Pancreas (tissue), 10 donors: ENCODE measurements at regions not wholly inside any gene's neighbourhood (a gene's known extent, or its start where the extent isn't known, plus 50 kb on each side); places are given as distances from the start of the nearest gene placed in this dataset.

Source experiments
- ATAC-seq, 4 donors: fragments of 200-7000 bp; cut with Tn5 transposase; one replicate each; pipeline versions ENCODE4 v1.8.0 to v1.9.1; 2020; ENCODE audit warnings: mild to moderate bottlenecking in 4 of 4, moderate library complexity in 4 of 4
- DNase-seq, 6 donors: peaks; one replicate each; pipeline ENCODE4 v3.0.0-alpha.2; 2020
- FAIRE-seq: peaks from 2 replicates; lab custom pipeline; 2012; peaks lifted over from hg19 to GRCh38; lab: Jason Lieb, UNC
- H3K27ac ChIP-seq, 4 donors: fragments of 200-600 bp; sonication (generic); 1 replicate in 3 of 4; 2 replicates in 1 of 4; pipeline versions ENCODE4 v1.5.0 to v1.8.0; 2020
- H3K27me3 ChIP-seq, 4 donors: fragments of 200-600 bp; one replicate each; pipeline ENCODE4 v1.8.0; 2021
- H3K36me3 ChIP-seq, 3 donors: fragments of 200-600 bp; sonication (generic) in 1 of 3; one replicate each; pipeline versions ENCODE4 v1.5.0 to v1.8.0; 2020 to 2021
- H3K4me1 ChIP-seq, 3 donors: fragments of 200-600 bp; one replicate each; pipeline ENCODE4 v1.8.0; 2021
- H3K4me3 ChIP-seq, 4 donors: fragments of 200-600 bp; sonication (generic) in 2 of 4; one replicate each; pipeline versions ENCODE4 v1.5.0 to v1.8.0; 2020 to 2021
- H3K9me3 ChIP-seq, 4 donors: fragments of 200-600 bp; one replicate each; pipeline ENCODE4 v1.8.0; 2021
- CTCF ChIP-seq, 4 donors: fragments of 200-600 bp; sonication (generic) in 3 of 4; IDR thresholded peaks; one replicate each; pipeline versions ENCODE4 v1.5.0 to v1.8.0; 2021; ENCODE audit warnings: antibody characterized with exemption in 4 of 4
- WGBS, 2 donors: extraction: QIAGEN DNeasy Blood & Tissue Kit; methylation state at CpG; one replicate each; pipeline ENCODE4 v1.1.7; 2013; 5-methylcytosine and 5-hydroxymethylcytosine counted together
- intact Hi-C, 3 donors: fragments of 100-400 bp; cut with DNase I; formaldehyde crosslinking; loops; one replicate each; pipeline versions ENCODE4 v1.11.1 to v1.14.2; 2022
- donor health status: healthy with polysubstance abuse.
- donor health status: DM: no; HTN: no; CAD: no; lungs with moderate emphysema.
- donor health status: DM: no; HTN: no; CAD: no.
- donor health status: control.
- donor health status: control.
- donor health status: Bipolar disorder and iron deficiency.
- donor health status: DM: yes; HTN: yes; CAD: no.
- donor health status: DM: no; HTN: no; CAD: no.
- donor health status: DM: no; HTN: no; CAD: no.
- donor health status: DM: yes; HTN: yes; CAD: no.

- no peak overlapping the region for H3K4me3 ChIP-seq
- WGBS, 2 donors, result 79 to 80% methylated on average over 1 of the region's 1 CpG
- TF ChIP-seq CTCF (IDR thresholded peaks at IDR 0.05), result no peak
- no peaks in the 10 kb centered on the region for H3K36me3 ChIP-seq
- no peaks in the 10 kb centered on the region for H3K9me3 ChIP-seq
- intact Hi-C loops, result loop anchor here in 1 of 3 donors (10.0 kb wide), 1 partner anchor 607 kb away; no protein-coding TSS in a partner anchor
- no peaks in the 10 kb centered on the region for H3K4me1 ChIP-seq
- H3K27me3 ChIP-seq, result peaks cover 0 to 9% (median 0%) of the 10 kb centered on the region in 4 donors
- FAIRE-seq (peak; percentile 47), ATAC-seq (no peak), DNase-seq (no peak)
- H3K27ac ChIP-seq, result no peak overlapping the region
Measured at GRCh38 chrX:22742174-22742573, 257.6 kb upstream of the DDX53 start.

GRCh38 chrX:22746081-22746480 is 253.7 kb upstream of the DDX53 start:
- Histone ChIP-seq H3K9me3 (no peaks in the 10 kb centered on the region), H3K27me3 (peaks cover 0 to 9% (median 0%) of the 10 kb centered on the region in 4 donors), H3K4me3 (no peak overlapping the region), H3K27ac (no peak overlapping the region), H3K4me1 (no peaks in the 10 kb centered on the region), H3K36me3 (no peaks in the 10 kb centered on the region)
- ATAC-seq (no peak), DNase-seq (no peak), FAIRE-seq (no peak)
- intact Hi-C loops, result loop anchor here in 1 of 3 donors (10.0 kb wide), 1 partner anchor 611 kb away; no protein-coding TSS in a partner anchor
- WGBS, 2 donors, result 80 to 87% methylated on average over 4 of the region's 4 CpGs
- TF ChIP-seq CTCF (IDR thresholded peaks at IDR 0.05), result no peak

- DNase-seq, result peak in 5 of 6 donors; percentile 19 to 71 (median 25)
- Histone ChIP-seq H3K27ac (no peak overlapping the region), H3K9me3 (no peaks in the 10 kb centered on the region), H3K27me3 (peaks cover 0 to 5% (median 0%) of the 10 kb centered on the region in 4 donors), H3K4me1 (no peaks in the 10 kb centered on the region), H3K36me3 (no peaks in the 10 kb centered on the region), H3K4me3 (no peak overlapping the region)
- 16 to 17% methylated on average over 7 of the region's 7 CpGs for WGBS, 2 donors
- no peak for FAIRE-seq
- peak; percentile 64 to 87 (median 84) for ATAC-seq
- intact Hi-C loops, result loop anchor here in 1 of 3 donors (10.0 kb wide), 1 partner anchor 614 kb away; no protein-coding TSS in a partner anchor
- TF ChIP-seq CTCF (IDR thresholded peaks at IDR 0.05), result peak; percentile 65 to 82 (median 71)
Measured at GRCh38 chrX:22748093-22748999, 251.4 kb upstream of the DDX53 start.

- Histone ChIP-seq H3K4me1 (no peaks in the 10 kb centered on the region), H3K27ac (no peak overlapping the region), H3K9me3 (no peaks in the 10 kb centered on the region), H3K27me3 (peaks cover 0 to 19% (median 0%) of the 10 kb centered on the region in 4 donors), H3K4me3 (no peak overlapping the region), H3K36me3 (no peaks in the 10 kb centered on the region)
- intact Hi-C loops, result no loop called here
- DNase-seq, result no peak
- no peak for TF ChIP-seq CTCF (IDR thresholded peaks at IDR 0.05)
- no peak for FAIRE-seq
- 42 to 63% methylated on average over 6 of the region's 6 CpGs for WGBS, 2 donors
- ATAC-seq, result no peak
Measured at GRCh38 chrX:22758807-22759481, 240.8 kb upstream of the DDX53 start.
